Fibroblast of lung (primary cell): ENCODE measurements at regions not wholly inside any gene's neighbourhood (a gene's known extent, or its start where the extent isn't known, plus 50 kb on each side); places are given as distances from the start of the nearest gene placed in this dataset.
"Not testable (repeated sequence)": the region's sequence is repeated elsewhere in the genome, so short reads cannot be mapped to it uniquely, and the experiment has no call there.

Source experiments
- DNase-seq, 2 donors: peaks; one replicate each; pipeline versions ENCODE4 v3.0.0 to v3.0.0-alpha.2; 2010; ENCODE audit warnings: low read depth in 2 of 2
- H2AFZ ChIP-seq: 2 replicates; pipeline ENCODE4 v1.5.1; 2012; ENCODE audit warnings: low read length, control low read depth, inconsistent platforms
- H3K27ac ChIP-seq: 2 replicates; pipeline ENCODE4 v1.5.1; 2011; ENCODE audit warnings: low read length, control low read depth; ENCODE audit not compliant: insufficient read depth
- H3K27me3 ChIP-seq: 2 replicates; pipeline ENCODE4 v1.5.1; 2011; ENCODE audit warnings: mild to moderate bottlenecking, low read length; ENCODE audit not compliant: control insufficient read depth, insufficient read depth
- H3K36me3 ChIP-seq: 2 replicates; pipeline ENCODE4 v1.5.1; 2011; ENCODE audit warnings: low read length; ENCODE audit not compliant: control insufficient read depth, insufficient read depth
- H3K4me1 ChIP-seq: 2 replicates; pipeline ENCODE4 v1.5.1; 2011; ENCODE audit warnings: low read length; ENCODE audit not compliant: control insufficient read depth, insufficient read depth; ENCODE audit errors: extremely low read depth
- H3K4me2 ChIP-seq: 2 replicates; pipeline ENCODE4 v1.5.1; 2011; ENCODE audit warnings: low read length, control low read depth; ENCODE audit not compliant: insufficient read depth; ENCODE audit errors: extremely low read depth
- H3K4me3 ChIP-seq, 4 experiments: fragments of 200-600 bp in 1 of 4; sonication (generic) in 1 of 4; replicated peaks in 1 of 4; 2 replicates each; pipeline ENCODE4 v1.5.1; 2011 to 2016; ENCODE audit warnings: low read length in 4 of 4, low read depth in 3 of 4, mild to moderate bottlenecking in 3 of 4, control low read depth in 2 of 4, inconsistent platforms in 1 of 4, mixed read lengths in 1 of 4; ENCODE audit not compliant: insufficient read depth in 1 of 4; ENCODE audit errors: control extremely low read depth in 1 of 4
- H3K79me2 ChIP-seq: 2 replicates; pipeline ENCODE4 v1.5.1; 2012; ENCODE audit warnings: mild to moderate bottlenecking, low read length, inconsistent platforms; ENCODE audit not compliant: control insufficient read depth, insufficient read depth
- H3K9ac ChIP-seq: 2 replicates; pipeline ENCODE4 v1.5.1; 2011; ENCODE audit warnings: mild to moderate bottlenecking, low read length, control low read depth; ENCODE audit not compliant: insufficient read depth
- H3K9me3 ChIP-seq: 2 replicates; pipeline ENCODE4 v1.5.1; 2012; ENCODE audit warnings: low read depth, low read length; ENCODE audit not compliant: control insufficient read depth, insufficient read depth
- H4K20me1 ChIP-seq: 2 replicates; pipeline ENCODE4 v1.5.1; 2011; ENCODE audit warnings: low read length; ENCODE audit not compliant: control insufficient read depth, insufficient read depth; ENCODE audit errors: extremely low read depth
- EZH2 ChIP-seq: IDR thresholded peaks from 2 replicates; pipeline ENCODE4 v1.5.1; 2012; ENCODE audit warnings: low read length, control low read depth, mild to moderate bottlenecking; ENCODE audit errors: missing control alignments
- TF ChIP-seq, protein P1 (sequence below), 2 donors: IDR thresholded peaks in 1 of 2; conservative IDR thresholded peaks in 1 of 2; 1 replicate in 1 of 2; 2 replicates in 1 of 2; pipeline ENCODE4 v1.5.1; 2011 to 2012; ENCODE audit warnings: low read length in 2 of 2, control low read depth in 1 of 2, inconsistent platforms in 1 of 2, low read depth in 1 of 2, mild to moderate bottlenecking in 1 of 2

DNA sequence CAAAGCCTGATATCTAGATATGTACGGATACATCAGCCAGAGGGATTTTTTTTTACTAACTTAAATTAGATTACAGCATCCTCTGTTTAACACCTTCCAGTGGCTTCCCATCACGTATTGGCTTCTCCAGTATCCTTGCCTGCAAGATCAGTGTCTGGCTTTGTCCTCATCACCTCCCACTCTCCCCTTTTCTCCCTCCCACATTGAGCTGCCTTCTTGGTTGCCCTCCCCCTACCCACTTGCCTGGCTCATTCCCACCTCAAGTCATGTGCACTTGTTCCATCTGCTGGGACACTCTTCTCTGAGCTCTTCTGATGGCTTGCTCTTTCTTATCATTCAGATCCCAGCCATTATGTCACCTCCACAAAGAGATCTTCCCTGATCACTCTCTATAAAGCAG, 75.9 kb upstream of the NALF2 start:
- no peak overlapping the region for H3K27ac ChIP-seq
- no peak overlapping the region for H2AFZ ChIP-seq
- no peaks in the 10 kb centered on the region for H3K36me3 ChIP-seq
- H3K79me2 ChIP-seq: no peaks in the 10 kb centered on the region
- no peak overlapping the region for H3K4me3 ChIP-seq
- no peaks in the 10 kb centered on the region for H3K27me3 ChIP-seq
- no peaks in the 10 kb centered on the region for H3K9me3 ChIP-seq
- no peak overlapping the region for H3K4me2 ChIP-seq
- no peaks in the 10 kb centered on the region for H3K4me1 ChIP-seq
- H4K20me1 ChIP-seq: no peaks in the 10 kb centered on the region
- DNase-seq: no peak
- H3K9ac ChIP-seq: no peak overlapping the region
- TF ChIP-seq, protein P1, sequence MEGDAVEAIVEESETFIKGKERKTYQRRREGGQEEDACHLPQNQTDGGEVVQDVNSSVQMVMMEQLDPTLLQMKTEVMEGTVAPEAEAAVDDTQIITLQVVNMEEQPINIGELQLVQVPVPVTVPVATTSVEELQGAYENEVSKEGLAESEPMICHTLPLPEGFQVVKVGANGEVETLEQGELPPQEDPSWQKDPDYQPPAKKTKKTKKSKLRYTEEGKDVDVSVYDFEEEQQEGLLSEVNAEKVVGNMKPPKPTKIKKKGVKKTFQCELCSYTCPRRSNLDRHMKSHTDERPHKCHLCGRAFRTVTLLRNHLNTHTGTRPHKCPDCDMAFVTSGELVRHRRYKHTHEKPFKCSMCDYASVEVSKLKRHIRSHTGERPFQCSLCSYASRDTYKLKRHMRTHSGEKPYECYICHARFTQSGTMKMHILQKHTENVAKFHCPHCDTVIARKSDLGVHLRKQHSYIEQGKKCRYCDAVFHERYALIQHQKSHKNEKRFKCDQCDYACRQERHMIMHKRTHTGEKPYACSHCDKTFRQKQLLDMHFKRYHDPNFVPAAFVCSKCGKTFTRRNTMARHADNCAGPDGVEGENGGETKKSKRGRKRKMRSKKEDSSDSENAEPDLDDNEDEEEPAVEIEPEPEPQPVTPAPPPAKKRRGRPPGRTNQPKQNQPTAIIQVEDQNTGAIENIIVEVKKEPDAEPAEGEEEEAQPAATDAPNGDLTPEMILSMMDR (conservative IDR thresholded peaks at IDR 0.05 in 1 of 2, IDR thresholded peaks at IDR 0.05 in 1 of 2; ENCODE audit: low read depth in 1 of 2, low read length in 2 of 2): no peak
- TF ChIP-seq EZH2: no peak

DNA sequence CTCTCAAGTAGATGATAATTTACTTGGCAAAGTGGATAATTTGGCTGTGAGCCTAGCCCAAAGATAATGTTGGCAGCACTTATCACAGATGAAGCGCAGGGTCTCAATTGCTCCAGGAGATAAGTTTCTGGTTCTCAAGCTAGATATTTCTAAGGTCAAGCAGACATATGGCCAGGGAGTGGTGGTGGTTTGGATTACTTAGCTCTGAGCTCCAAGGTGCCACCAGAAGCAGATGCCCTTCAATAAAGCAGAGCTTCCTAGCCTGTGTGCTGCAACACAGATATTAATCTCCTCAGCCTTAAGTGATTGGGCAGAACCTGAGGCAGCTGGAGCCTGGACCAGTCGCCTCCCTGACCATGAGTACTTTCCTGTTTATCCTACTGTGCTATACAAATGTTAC, 79.2 kb upstream of the NALF2 start:
- no peak for TF ChIP-seq EZH2
- TF ChIP-seq, protein P1 (conservative IDR thresholded peaks at IDR 0.05 in 1 of 2, IDR thresholded peaks at IDR 0.05 in 1 of 2; ENCODE audit: low read depth in 1 of 2, low read length in 2 of 2): no peak
- no peak for DNase-seq
- H3K27ac ChIP-seq: no peak overlapping the region
- H3K9me3 ChIP-seq: no peaks in the 10 kb centered on the region
- no peak overlapping the region for H3K9ac ChIP-seq
- H3K4me2 ChIP-seq: no peak overlapping the region
- H3K27me3 ChIP-seq: no peaks in the 10 kb centered on the region
- no peak overlapping the region for H2AFZ ChIP-seq
- no peaks in the 10 kb centered on the region for H3K79me2 ChIP-seq
- H4K20me1 ChIP-seq: no peaks in the 10 kb centered on the region
- H3K36me3 ChIP-seq: no peaks in the 10 kb centered on the region
- H3K4me1 ChIP-seq: no peaks in the 10 kb centered on the region
- no peak overlapping the region for H3K4me3 ChIP-seq

DNA sequence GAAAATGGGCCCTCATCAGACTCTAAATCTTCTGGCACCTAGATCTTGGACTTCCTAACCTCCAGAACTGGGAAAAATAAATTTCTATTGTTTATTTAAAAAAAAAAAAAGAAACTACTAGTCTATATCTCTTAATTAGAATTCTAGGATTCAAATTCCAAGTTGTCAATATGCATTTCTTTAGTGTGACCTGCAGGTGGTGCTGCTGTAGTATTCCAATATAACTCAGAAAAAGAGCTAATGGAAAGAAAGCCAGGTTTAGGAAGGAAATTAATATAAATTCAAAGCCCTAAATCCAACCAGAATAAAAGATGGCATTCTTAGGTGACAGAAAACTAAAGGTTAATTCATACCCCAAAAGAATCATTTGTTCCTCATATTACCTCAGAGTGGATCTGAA, 80.0 kb upstream of the NALF2 start:
- Histone ChIP-seq H3K4me2 (no peak overlapping the region), H3K4me3 (no peak overlapping the region), H3K27me3 (no peaks in the 10 kb centered on the region), H2AFZ (no peak overlapping the region), H3K9me3 (no peaks in the 10 kb centered on the region), H3K9ac (no peak overlapping the region), H3K79me2 (no peaks in the 10 kb centered on the region), H3K36me3 (no peaks in the 10 kb centered on the region), H3K27ac (no peak overlapping the region), H4K20me1 (no peaks in the 10 kb centered on the region), H3K4me1 (no peaks in the 10 kb centered on the region)
- TF ChIP-seq, protein P1 (conservative IDR thresholded peaks at IDR 0.05 in 1 of 2, IDR thresholded peaks at IDR 0.05 in 1 of 2; ENCODE audit: low read depth in 1 of 2, low read length in 2 of 2): peak; percentile 5 to 33
- TF ChIP-seq EZH2: no peak
- peak in 1 of 2 donors; percentile 11 for DNase-seq

DNA sequence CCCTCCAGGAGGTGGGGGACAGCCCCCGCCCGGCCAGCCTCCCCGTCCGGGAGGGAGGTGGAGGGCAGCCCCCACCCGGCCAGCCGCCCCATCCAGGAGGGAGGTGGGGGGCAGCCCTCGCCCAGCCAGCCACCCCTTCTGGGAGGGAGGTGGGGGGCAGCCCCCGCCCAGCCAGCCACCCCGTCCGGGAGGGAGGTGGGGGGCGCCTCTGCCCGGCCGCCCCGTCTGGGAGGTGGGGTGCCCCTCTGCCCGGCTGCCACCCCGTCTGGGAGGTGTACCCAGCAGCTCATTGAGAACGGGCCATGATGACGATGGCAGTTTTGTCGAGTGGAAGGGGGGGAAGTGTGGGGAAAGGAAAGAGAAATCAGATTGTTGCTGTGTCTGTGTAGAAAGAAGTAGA, 81.9 kb upstream of the NALF2 start:
- H2AFZ ChIP-seq, H4K20me1 ChIP-seq, H3K27me3 ChIP-seq, H3K9ac ChIP-seq, H3K79me2 ChIP-seq, H3K9me3 ChIP-seq, H3K4me3 ChIP-seq, H3K36me3 ChIP-seq, H3K4me2 ChIP-seq, H3K27ac ChIP-seq, DNase-seq, H3K4me1 ChIP-seq: not testable (repeated sequence)
